ENCODE measurements at regions not wholly inside any gene's neighbourhood (a gene's known extent, or its start where the extent isn't known, plus 50 kb on each side); places are given as distances from the start of the nearest gene placed in this dataset.

DNA sequence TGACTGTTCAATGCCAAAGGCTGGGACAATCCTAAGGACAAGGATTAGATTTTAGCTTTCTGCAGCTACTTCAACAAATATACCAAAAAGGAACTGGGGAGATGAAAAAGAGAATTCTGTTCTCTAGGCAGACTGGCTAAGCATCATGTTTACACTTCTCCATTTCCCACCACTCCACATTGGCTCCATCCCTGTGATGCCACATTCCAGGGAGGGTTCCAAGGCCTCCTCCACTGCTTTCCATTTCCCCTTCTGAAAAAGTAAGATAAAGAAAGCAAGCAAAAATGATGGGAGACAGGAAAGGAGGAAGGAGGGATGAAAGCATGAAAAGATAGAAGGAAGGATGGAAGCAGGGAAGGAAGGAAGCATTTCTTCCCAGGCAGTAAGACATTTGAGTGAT lies 315.8 kb downstream of the BLID start:
- H3K27me3 Mint-ChIP-seq (ENCODE audit: low read depth), result no peaks in the 10 kb centered on the region
- no peak overlapping the region for H3K4me3 Mint-ChIP-seq
- peaks cover 44% of the 10 kb centered on the region for H3K4me1 Mint-ChIP-seq
- peak overlapping the region; percentile 71 for H3K27ac Mint-ChIP-seq (ENCODE audit: unreplicated experiment)
- peaks cover 5% of the 10 kb centered on the region for H3K9me3 Mint-ChIP-seq
- no peak for DNase-seq (ENCODE audit: low read depth, low spot score)
- H3K36me3 Mint-ChIP-seq (ENCODE audit: low read depth), result peaks cover 4% of the 10 kb centered on the region
- TF ChIP-seq, protein P1, sequence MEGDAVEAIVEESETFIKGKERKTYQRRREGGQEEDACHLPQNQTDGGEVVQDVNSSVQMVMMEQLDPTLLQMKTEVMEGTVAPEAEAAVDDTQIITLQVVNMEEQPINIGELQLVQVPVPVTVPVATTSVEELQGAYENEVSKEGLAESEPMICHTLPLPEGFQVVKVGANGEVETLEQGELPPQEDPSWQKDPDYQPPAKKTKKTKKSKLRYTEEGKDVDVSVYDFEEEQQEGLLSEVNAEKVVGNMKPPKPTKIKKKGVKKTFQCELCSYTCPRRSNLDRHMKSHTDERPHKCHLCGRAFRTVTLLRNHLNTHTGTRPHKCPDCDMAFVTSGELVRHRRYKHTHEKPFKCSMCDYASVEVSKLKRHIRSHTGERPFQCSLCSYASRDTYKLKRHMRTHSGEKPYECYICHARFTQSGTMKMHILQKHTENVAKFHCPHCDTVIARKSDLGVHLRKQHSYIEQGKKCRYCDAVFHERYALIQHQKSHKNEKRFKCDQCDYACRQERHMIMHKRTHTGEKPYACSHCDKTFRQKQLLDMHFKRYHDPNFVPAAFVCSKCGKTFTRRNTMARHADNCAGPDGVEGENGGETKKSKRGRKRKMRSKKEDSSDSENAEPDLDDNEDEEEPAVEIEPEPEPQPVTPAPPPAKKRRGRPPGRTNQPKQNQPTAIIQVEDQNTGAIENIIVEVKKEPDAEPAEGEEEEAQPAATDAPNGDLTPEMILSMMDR (conservative IDR thresholded peaks at IDR 0.05), result no peak

DNA sequence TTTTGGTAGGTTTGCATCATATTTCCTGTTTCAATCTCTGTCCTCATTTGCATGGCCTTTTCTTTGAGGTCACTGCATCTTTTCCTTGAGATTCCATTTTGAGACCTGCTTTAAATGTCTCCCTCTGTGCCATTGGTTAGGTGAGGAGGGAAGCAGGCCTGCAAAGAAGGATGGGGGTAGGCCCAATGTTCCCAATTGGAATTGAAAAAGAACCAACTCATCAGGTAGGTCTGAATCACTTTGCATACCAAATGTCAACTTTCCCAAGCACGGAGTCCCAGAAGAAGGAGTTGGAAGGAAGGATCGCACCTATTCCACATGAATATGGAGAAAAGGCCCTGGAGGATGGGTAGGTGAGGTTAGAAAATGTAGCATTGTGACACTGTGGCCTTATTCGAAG lies 318.5 kb downstream of the BLID start:
- H3K4me1 Mint-ChIP-seq, result peaks cover 49% of the 10 kb centered on the region
- no peaks in the 10 kb centered on the region for H3K27me3 Mint-ChIP-seq (ENCODE audit: low read depth)
- H3K4me3 Mint-ChIP-seq, result no peak overlapping the region
- TF ChIP-seq, protein P1 (conservative IDR thresholded peaks at IDR 0.05), result no peak
- DNase-seq (ENCODE audit: low read depth, low spot score), result no peak
- peaks cover 4% of the 10 kb centered on the region for H3K36me3 Mint-ChIP-seq (ENCODE audit: low read depth)
- H3K9me3 Mint-ChIP-seq, result peaks cover 5% of the 10 kb centered on the region
- H3K27ac Mint-ChIP-seq (ENCODE audit: unreplicated experiment), result no peak overlapping the region

DNA sequence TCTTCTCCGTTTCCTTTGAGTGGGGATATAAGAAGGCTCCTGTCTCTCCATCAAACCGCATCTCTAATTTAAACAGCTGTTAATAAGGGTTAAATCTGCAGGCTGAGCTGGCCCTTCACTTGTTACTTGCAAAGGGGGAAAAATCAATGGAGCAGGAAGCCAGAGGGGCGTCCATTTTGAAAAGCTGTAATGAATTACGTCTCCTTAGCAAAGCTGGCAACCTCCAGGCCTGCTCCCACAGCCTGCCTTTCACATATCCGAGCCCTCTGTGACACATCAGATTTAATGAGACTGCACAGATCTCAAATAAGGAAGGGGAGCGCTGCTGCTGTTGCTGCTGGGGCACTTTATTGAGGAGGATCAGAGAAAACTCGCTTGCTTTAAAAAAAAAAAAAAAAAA lies 320.8 kb downstream of the BLID start:
- peak overlapping the region; percentile 81 for H3K27ac Mint-ChIP-seq (ENCODE audit: unreplicated experiment)
- DNase-seq (ENCODE audit: low read depth, low spot score), result no peak
- peaks cover 5% of the 10 kb centered on the region for H3K9me3 Mint-ChIP-seq
- H3K27me3 Mint-ChIP-seq (ENCODE audit: low read depth), result no peaks in the 10 kb centered on the region
- peak overlapping the region; percentile 14 for H3K4me3 Mint-ChIP-seq
- TF ChIP-seq, protein P1 (conservative IDR thresholded peaks at IDR 0.05), result no peak
- peaks cover 4% of the 10 kb centered on the region for H3K36me3 Mint-ChIP-seq (ENCODE audit: low read depth)
- peaks cover 26% of the 10 kb centered on the region for H3K4me1 Mint-ChIP-seq

DNA sequence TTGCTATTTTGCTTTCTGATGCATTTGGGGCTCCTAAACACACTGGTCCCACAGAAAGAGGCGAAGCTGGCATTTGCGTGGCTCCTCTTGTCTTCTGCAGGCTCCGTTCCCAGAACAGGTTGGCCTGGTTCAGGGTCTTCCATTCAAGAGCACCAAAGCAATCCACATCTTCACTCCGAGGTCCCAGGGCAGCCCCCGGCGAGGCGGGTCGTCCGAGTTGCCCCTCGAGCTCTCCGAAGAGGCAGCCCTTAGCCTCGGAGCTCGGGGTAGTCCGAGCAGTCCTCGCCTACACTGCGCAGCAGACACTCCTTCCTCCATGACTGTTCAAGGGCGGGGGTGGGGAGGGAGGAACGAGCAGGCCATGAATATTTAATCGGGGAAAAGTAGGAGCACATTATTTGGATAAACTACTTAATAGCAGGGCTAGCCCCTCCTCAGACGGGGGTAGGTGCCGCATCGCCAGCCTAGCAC lies 321.3 kb downstream of the BLID start:
- peaks cover 23% of the 10 kb centered on the region for H3K4me1 Mint-ChIP-seq
- no peak for DNase-seq (ENCODE audit: low read depth, low spot score)
- TF ChIP-seq, protein P1 (conservative IDR thresholded peaks at IDR 0.05), result no peak
- no peaks in the 10 kb centered on the region for H3K27me3 Mint-ChIP-seq (ENCODE audit: low read depth)
- H3K9me3 Mint-ChIP-seq, result peaks cover 5% of the 10 kb centered on the region
- H3K27ac Mint-ChIP-seq (ENCODE audit: unreplicated experiment), result no peak overlapping the region
- peaks cover 4% of the 10 kb centered on the region for H3K36me3 Mint-ChIP-seq (ENCODE audit: low read depth)
- H3K4me3 Mint-ChIP-seq, result peak overlapping the region; percentile 14

DNA sequence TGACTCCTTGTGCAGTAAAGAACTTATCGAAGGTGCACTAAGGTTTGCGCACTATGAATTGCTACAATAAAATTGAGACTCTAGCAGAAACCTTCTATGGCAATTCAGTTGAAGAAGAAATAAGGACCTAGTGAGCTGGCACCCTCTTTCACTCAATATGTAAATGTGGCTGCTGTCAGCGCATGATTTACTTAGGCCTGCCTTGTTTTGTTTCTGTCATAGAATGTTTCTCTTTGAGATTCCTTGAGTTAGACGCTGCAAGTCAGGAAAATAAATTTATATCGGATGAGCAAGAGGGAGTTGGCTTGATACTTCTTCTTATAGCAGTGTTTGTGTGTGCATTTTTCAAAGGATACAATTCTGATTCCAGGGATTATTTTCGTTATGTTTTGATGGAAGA lies 322.1 kb downstream of the BLID start:
- TF ChIP-seq, protein P1 (conservative IDR thresholded peaks at IDR 0.05), result no peak
- no peak for DNase-seq (ENCODE audit: low read depth, low spot score)
- H3K36me3 Mint-ChIP-seq (ENCODE audit: low read depth), result peaks cover 4% of the 10 kb centered on the region
- no peak overlapping the region for H3K4me3 Mint-ChIP-seq
- H3K27ac Mint-ChIP-seq (ENCODE audit: unreplicated experiment), result no peak overlapping the region
- H3K27me3 Mint-ChIP-seq (ENCODE audit: low read depth), result no peaks in the 10 kb centered on the region
- H3K9me3 Mint-ChIP-seq, result peaks cover 5% of the 10 kb centered on the region
- H3K4me1 Mint-ChIP-seq, result peaks cover 23% of the 10 kb centered on the region

DNA sequence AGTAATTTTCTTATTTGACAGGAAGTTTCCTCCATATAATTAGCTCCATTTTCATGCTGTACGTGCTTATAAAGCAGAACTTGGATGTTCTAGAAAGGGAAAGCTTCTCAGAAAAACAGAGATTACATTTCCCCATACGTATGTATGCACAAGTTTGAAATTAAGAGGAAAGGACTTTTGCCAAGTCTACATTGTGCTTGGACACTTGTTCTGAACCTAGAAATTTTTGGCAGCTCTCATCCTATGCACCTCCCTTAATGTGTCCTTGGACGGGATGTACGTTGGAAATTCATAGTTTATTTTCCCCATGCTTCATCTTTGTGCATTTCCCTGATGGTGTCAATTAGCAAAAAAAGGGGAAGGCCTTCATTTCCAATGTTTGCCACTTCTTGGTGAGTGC lies 322.7 kb downstream of the BLID start:
- Mint-ChIP-seq H3K27me3 (ENCODE audit: low read depth) (no peaks in the 10 kb centered on the region), H3K36me3 (ENCODE audit: low read depth) (peaks cover 4% of the 10 kb centered on the region), H3K4me3 (no peak overlapping the region), H3K27ac (ENCODE audit: unreplicated experiment) (no peak overlapping the region), H3K4me1 (peaks cover 23% of the 10 kb centered on the region), H3K9me3 (peaks cover 2% of the 10 kb centered on the region)
- TF ChIP-seq, protein P1 (conservative IDR thresholded peaks at IDR 0.05), result no peak
- DNase-seq (ENCODE audit: low read depth, low spot score), result no peak
